ENCODE measurements at regions not wholly inside any gene's neighbourhood (a gene's known extent, or its start where the extent isn't known, plus 50 kb on each side); places are given as distances from the start of the nearest gene placed in this dataset.

DNA sequence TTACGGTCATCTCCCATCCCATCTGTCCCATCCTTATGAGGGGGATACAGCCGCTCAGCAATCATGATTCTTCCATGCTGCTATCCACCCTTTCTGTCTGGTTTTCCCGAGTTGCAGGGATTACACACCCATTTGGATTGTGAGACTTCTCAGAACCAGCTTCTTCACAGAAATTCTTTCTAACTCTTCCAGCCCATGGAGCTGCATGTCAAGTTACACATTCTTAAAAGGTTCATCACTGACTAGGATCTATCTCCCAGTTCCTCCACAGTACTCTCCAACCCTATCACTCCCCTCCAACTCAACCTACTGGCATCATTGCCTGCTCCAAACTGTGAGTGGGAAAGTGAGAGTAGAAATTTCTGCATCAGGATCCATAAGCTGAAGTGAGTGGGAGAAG, 558.2 kb upstream of the TNP1 start:
- DNase-seq (ENCODE audit: low read depth in 2 of 2, low spot score in 1 of 2) = no peak

DNA sequence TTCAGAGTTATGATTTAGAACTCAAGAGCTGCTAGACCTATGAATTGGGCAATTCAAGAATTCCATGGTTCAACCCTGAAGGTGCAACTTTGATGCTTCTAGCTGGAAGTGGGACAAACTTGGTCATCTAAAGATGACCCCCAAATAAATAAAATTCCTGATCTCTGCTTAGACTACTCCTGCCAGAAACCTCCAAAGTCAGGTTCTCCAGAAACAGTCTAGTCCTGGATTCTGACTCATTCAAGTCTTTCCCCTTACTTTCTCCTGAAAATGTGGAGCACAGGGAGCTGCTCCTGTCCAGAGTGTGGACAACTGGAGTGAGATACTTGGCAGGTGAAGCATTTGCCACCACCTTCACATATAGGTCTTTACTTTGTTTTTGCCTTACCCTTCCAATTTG, 557.7 kb upstream of the TNP1 start:
- DNase-seq (ENCODE audit: low read depth in 2 of 2, low spot score in 1 of 2) = no peak

- no peak for DNase-seq (ENCODE audit: low read depth in 2 of 2, low spot score in 1 of 2)
These were observed 555.5 kb upstream of the TNP1 start for GRCh38 chr2:217415316-217415715.

GRCh38 chr2:217414429-217414828, 554.6 kb upstream of the TNP1 start:
- no peak for DNase-seq (ENCODE audit: low read depth in 2 of 2, low spot score in 1 of 2)

DNA sequence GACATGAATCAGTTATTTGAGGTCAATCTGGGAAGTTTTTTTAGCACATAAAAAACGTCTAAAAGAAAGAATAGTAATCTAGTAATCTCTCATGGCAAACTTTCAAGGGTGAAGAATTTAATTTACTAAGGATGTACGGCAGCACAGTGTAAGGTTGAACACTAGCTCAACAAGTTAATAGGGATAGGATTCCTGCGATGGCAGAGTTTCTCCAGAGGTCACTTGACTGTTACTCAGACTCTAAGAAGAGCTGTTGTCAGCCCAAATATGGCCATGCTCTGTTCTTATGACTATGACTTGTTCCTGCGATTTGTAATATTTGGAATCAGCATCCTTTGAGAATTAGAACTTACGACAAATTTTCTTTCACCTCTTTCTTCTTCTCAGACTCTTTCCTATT, 553.3 kb upstream of the TNP1 start:
- DNase-seq (ENCODE audit: low read depth in 2 of 2, low spot score in 1 of 2) = no peak

DNA sequence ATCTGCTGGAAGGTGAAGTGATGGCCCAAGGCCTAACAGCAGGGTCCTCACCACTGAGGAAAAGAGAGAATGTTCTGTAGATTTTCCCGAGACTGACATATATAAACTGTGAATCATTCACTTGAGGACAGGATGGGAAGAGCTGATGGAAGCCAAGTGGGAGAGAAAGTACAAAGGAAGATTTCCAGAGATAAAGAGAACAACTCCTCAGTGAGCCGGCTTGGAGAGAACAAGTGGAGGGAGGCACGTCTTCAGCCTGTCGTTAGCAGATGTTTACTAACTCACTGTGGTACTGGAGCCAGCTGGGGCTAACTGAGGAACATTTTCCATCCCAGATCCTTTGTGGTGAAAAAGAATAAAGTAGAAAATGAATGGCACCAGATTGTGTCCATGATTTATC, 552.9 kb upstream of the TNP1 start:
- no peak for DNase-seq (ENCODE audit: low read depth in 2 of 2, low spot score in 1 of 2)

GRCh38 chr2:217412277-217412676, 552.4 kb upstream of the TNP1 start:
- no peak for DNase-seq (ENCODE audit: low read depth in 2 of 2, low spot score in 1 of 2)

GRCh38 chr2:217410681-217410960, 550.8 kb upstream of the TNP1 start:
- no peak for DNase-seq (ENCODE audit: low read depth in 2 of 2, low spot score in 1 of 2)

DNA sequence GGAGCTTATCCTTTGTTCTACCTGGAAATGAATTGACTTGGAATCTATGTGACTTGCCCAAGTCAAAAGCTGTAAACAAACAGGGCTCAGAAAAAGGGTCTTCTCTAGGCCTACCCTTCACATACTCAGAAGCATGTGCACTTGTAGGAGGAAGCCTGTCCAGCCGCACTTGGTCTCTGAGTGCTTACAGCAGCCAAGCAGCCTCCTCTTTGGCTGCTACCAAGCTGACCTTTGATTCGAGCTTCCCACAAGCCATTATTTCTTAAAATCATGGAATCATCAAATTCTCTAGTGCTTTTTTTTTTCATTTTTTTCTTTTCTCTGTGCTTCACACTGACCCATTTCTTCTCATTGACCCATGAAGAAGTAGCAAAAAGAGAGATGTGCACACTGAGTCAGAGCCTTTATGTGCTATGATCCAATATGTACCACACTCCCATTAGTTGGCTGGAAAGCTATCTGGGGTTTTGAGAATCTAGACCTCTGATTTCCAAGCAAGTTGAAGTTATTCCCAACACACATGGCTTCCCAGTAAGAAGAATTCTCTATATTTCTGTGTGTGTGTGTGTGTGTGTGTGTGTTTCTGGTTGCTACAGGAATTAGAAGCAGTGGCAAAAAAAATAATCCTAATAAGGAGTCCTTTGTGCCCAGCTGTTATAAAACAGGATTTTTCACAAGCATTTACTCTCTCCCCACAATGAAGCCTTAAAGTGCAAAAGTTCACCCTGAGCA, 550.3 kb upstream of the TNP1 start:
- no peak for DNase-seq (ENCODE audit: low read depth in 2 of 2, low spot score in 1 of 2)

- no peak for DNase-seq (ENCODE audit: low read depth in 2 of 2, low spot score in 1 of 2)
These were observed 547.5 kb upstream of the TNP1 start for GRCh38 chr2:217407362-217407761.

- DNase-seq (ENCODE audit: low read depth in 2 of 2, low spot score in 1 of 2) = no peak
These were observed 544.4 kb upstream of the TNP1 start for GRCh38 chr2:217404236-217404760.

- no peak for DNase-seq (ENCODE audit: low read depth in 2 of 2, low spot score in 1 of 2)
These were observed 543.0 kb upstream of the TNP1 start for GRCh38 chr2:217402761-217403383.

GRCh38 chr2:217402144-217402543, 542.3 kb upstream of the TNP1 start:
- no peak for DNase-seq (ENCODE audit: low read depth in 2 of 2, low spot score in 1 of 2)

DNA sequence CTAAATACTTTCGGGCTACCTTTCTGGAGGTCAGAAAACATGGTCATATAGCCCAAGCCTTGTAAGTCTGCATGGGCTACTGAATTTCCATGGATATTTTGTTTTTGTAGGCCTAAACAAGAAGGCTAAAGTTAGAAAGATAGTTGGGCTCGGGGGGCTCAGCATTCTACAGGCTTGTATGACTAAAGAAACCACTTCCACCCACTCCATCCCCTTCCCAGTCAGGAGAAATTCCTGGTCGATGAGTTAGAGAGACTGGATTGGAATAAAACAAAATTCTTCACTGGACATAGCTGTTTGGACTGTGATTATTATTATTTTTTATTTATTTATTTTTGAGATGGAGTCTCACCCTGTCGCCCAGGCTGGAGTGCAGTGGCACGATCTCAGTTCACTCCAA, 539.4 kb upstream of the TNP1 start:
- DNase-seq (ENCODE audit: low read depth in 2 of 2, low spot score in 1 of 2) = no peak

- DNase-seq (ENCODE audit: low read depth in 2 of 2, low spot score in 1 of 2) = no peak
These were observed 539.0 kb upstream of the TNP1 start for GRCh38 chr2:217398860-217399259.

- no peak for DNase-seq (ENCODE audit: low read depth in 2 of 2, low spot score in 1 of 2)
These were observed 538.2 kb upstream of the TNP1 start for GRCh38 chr2:217398101-217398500.

GRCh38 chr2:217396586-217396985, 536.7 kb upstream of the TNP1 start:
- DNase-seq (ENCODE audit: low read depth in 2 of 2, low spot score in 1 of 2) = no peak

- DNase-seq (ENCODE audit: low read depth in 2 of 2, low spot score in 1 of 2) = no peak
These were observed 536.3 kb upstream of the TNP1 start for GRCh38 chr2:217396165-217396564.

DNA sequence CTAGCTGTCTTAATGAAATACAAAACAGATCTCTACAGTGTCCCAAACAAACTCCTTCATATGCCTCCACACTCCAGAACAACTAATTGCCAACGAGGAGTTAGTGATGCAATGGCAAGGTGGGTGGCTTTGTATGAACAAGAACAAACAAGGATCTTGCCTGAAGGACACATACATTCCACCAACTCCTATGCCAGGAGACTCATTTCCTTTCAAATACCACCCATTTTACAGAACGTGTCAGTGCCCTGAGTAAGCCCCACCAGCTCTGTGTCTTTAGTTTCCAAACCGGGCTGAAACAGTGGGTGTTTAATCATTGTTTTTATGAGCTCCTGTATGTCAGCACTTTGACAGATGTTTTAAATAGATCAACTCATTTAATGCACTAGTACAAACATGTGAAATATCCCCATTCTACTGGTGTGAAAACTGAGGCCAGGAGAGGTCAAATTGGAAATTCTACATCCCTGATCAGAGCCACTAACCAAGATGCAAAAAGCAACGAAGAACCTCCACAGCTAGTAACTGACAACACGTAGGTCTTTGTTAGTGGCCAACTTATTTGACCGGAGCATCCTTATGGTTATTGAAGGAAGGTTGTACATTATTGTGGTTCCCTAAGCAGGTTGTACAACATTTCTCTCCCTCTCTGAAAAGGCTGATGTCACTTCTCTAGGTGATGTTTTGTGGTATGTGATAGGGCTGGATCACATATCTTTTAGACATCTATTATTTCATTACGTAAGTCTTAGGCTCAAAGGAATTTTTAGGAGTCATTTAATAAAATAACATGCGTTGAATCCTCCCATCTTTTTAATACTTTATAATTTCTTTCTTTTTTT, 534.9 kb upstream of the TNP1 start:
- DNase-seq (ENCODE audit: low read depth in 2 of 2, low spot score in 1 of 2) = no peak

GRCh38 chr2:217393585-217394032, 533.7 kb upstream of the TNP1 start:
- DNase-seq (ENCODE audit: low read depth in 2 of 2, low spot score in 1 of 2) = no peak

DNA sequence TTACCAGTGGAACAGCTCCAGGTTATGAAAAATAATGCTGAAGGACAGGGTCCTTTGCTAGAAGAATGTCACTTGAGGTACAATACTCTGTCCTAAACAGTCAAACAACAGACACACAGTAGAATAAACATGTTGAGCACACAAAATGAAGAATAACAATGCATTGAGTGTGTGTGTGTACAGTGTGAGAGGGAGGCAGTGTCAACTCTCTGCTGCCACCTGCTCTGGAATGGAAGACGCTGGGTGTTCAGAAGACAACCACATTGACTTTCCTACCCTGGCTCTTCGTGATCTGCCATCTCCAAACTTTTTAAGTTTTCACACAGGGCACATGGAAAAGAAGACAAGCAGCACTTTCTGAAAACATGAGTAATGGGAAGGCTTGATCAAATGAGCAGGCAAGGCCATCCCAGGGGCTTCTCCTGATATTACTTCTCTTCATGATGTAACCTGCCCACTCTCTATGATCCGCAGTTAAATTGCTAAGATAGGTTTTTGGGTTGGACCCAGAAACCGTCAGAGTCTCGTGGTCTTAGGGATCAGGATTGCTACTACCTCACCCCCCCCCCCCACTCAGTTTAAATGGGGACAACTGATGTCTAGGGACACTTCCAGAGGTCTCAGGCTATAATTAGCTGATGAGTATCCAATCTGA, 533.2 kb upstream of the TNP1 start:
- DNase-seq (ENCODE audit: low read depth in 2 of 2, low spot score in 1 of 2) = no peak

Measured in stimulated activated CD8-positive, alpha-beta memory T cell treated with anti-CD3 and anti-CD28 coated beads, Interleukin-4, amount 100 ng/mL, for 1 hour (primary cell).